NCI-H2107 treated with DMSO at 0.1 percent for 48 hours (cell line): ENCODE measurements at regions not wholly inside any gene's neighbourhood (a gene's known extent, or its start where the extent isn't known, plus 50 kb on each side); places are given as distances from the start of the nearest gene placed in this dataset.
"Not testable (repeated sequence)": the region's sequence is repeated elsewhere in the genome, so short reads cannot be mapped to it uniquely, and the experiment has no call there.

Experiments
- DNase-seq: peaks from one replicate; lab custom pipeline; 2025; ENCODE audit not compliant: unreplicated experiment; lab: John Stamatoyannopoulos, UW

DNA sequence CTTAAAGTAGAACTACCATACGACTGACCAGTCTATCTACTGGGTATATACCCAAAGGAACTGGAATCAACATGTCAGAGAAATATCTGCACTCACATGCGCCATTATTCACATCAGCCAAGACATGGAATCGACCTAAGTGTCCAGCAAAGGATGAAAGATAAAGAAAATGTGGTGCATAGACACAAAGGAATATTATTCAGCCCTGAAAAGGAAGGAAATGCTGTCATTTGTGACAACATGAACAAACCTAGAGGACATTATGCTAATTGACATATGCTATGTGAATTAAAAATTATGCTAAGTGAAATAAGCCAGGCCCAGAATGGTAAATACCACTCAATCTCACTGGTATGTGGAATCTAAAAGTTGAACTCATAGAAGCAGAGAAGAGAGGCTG is 123.7 kb downstream of the KLF6 start:
- no peak for DNase-seq

DNA sequence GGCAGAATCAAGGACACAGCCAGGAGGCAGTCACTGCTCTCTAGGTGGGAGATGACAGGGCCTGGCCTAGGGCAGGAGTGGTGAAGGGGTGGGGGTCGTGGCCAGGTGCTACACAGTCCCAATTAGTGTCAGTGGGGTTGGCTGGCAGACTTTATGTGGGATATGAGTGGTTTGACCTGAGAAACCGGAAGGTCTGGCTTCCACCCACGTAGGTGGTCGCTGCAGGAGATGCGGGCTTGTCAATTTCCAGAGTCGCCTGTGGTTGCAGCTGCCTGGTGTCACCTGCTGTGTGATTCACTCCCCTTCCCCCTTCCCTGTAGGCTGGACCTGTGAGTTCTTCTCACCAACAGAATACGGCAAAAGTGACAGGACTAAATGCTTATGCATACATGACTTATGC is 124.3 kb downstream of the KLF6 start:
- DNase-seq = no peak

DNA sequence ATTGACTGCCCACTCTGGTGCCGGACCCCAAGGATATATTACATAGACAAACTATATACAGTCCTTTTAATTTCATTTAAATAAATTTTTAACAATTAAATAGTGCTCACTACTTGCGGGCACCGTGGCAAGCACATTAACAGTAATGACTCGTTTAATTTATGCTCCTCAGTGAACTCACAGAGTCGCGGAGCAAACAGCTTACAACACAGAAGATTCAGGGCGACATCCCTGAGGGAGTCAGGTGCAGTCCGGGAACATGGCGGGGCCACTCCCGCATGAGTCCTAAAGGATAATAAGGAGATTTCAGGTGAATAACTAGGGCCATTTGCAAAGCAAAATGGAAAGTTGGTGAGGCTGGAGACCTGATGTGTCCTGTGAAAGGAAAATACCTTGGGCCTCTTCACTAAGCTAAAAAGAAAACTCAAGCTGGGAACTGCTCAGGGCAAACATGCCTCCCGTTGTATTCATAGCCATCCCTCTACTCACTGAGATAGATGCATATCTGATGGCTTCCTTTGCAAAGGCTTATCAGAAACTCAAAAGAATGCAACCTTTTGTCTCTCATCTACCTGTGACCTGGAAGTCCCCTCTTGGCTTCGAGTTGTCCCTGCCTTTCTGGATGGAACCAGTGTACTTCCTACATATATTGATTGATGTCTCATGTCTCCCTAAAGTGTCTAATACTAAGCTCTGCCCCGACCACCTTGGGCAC is 125.6 kb downstream of the KLF6 start:
- no peak for DNase-seq

DNA sequence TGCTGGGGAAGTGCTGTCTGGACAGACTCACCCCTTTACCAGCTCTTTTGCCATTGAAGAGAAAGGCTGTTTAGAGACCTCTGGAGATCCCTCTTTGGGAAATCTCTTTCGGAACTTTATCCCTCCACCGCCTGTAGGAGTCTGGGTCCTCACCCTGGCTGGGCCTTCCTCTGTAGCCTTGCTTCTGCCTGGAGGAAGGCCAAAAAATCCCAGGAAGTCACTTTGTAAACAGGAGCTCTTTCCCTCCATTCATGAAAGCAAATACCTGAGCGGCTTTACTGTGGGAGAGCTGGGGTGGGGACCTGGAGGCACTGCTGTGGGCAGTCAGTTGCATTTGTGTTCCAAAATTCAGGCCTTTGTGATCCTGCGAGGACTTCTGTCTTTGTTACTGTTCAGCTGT is 126.2 kb downstream of the KLF6 start:
- DNase-seq = no peak

DNA sequence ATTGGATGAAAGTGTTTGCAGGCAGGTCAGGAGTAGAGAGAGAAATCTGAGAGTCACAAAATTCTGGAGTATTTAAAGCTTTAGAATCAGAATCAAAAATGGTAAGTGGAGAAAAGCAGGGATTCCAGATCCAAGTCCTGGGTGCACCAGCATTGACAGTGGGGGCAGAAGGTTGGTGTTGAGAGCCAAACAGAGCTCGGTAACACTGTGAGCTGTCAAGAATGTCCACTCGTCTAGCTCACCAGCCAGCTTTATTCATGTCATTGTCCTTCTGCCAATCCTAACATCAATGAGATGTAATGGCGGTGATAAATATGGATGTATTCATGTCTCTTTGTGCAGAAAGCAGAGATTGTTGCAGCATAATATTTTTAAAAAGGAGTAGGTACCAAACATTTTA is 128.8 kb downstream of the KLF6 start:
- DNase-seq = no peak

DNA sequence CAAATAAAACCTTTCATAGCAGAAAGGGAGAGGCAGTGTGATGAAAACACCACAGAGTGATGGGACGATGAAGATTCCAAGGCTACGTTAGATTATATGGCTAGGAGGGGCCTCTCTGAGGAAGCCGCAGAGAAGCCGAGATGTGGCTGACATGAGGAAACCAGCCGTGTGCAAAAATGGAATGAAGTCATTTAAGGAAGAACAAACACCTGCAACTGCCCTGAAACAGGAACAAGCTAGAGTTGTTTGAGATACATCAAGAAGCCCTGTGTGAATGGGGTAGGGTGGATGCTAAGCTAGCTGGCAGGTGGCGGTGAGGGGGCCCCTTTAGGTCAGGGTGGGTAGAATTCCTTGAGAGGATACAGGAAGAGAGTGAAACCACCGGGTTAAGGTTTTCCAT is 129.5 kb downstream of the KLF6 start:
- no peak for DNase-seq

DNA sequence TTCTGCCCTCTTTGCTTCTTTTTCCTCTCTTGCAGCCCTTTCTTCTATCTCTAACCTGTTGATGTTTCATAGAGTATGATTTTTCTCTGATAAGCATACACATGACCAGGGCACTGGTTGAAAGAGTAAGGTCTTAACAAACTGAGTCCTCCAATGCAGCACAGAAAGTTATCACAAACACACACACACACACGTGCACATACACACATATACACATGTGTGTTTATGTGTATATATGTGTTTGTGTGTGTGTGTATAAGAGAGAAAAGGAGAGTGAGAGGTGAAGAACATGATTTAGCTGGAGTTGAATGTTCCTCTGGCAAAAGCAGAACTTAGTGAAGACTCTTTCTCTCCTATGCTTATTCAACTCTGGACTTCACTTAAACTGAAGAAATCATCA is 130.0 kb downstream of the KLF6 start:
- DNase-seq = no peak

DNA sequence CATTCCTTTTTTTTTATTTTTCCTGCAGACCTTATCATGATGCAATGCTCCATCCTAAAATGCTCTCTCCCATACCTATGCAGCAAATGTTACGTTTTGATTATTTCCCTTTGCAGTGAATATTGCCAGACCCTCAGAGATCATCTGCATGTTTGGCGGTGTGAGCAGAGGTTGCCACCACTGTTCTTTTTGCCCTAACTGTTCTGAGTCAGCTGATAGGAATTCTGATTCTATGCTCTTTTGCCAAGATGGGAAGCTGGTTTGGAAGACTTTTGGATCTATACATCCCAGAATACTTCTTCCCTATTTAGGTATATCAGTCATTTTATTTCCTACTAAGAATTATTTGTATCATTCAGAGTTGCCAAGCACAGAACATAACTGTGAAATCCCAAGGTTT is 130.5 kb downstream of the KLF6 start:
- no peak for DNase-seq

DNA sequence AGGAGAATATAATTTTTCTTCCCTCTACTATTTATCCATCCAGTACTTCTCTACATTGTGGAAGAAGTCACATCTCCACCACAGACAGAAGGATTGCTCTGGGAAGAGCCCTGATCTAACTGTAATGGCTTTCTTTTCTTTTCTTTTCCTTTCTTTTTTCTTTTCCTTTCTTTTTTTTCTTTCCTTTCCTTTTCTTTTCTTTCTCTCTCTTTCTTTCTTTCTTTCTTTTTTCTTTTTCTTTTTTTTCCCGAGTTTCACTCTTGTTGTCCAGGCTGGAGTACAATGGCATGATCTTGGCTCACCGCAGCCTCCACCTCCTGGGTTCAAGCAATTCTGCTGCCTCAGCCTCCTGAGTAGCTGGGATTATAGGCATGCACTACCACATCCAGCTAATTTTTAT is 131.7 kb downstream of the KLF6 start:
- DNase-seq = not testable (repeated sequence)

DNA sequence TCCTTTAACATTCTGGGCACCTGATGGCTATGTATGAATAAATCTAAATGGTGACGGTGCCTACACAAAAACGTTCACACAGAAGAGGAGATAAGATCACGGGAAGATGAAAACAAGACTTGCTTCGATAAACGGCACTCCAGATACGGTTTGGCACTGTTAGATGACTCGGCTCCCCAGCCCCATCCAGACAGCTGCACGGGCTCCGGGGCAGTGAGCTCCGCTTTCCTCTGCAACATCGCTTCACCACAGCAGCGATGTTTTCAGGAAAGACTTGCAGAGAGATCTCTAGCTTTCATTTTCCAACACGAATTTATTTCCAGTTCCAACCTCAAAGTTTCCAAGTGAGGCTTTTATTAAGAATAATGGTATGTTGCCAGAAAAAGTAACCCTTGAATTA is 132.1 kb downstream of the KLF6 start:
- DNase-seq = no peak

DNA sequence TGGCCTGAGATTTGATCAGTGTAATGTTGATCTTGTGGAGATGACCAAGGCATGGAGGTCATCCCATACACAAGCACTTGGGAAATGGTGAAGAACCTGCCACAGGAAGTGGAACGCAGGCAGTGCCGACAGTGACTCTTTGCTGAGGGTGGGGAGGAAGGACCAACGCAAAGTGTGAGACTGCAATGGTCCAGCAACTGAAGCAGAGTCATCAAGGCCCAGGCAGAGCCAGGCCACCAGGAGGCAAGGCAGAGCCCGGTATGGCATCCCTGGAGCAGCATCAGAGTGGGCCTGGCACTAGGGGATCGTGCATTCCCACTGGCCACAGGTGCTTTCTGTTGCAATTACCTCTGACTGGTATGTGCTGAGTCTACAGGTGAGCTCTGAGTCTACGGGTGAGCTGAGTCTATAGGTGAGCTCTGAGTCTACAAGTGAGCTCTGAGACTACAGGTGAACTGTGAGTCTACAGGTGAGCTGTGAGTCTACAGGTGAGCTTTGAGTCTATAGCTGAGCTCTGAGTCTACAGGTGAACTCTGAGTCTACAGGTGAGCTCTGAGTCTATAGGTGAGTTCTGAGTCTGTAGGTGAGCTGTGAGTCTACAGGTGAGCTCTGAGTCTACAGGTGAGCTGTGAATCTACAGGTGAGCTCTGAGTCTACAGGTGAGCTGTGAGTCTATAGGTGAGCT is 132.9 kb downstream of the KLF6 start:
- no peak for DNase-seq

DNA sequence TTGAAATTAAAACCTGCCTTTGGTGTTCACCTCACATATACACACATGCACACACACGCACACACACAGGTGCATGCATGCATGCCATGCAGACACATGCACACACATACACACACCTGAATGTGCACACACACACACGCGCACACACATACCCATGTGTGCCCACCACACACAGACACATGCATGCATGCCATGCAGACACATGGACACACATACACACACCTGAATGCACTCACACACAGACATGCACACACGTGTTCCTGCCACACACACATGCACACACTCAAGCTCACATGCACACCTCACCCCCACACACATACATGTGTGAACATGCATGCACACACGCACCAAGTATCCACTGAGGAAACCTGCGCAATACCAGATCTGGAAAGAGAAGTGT is 136.4 kb downstream of the KLF6 start:
- no peak for DNase-seq

DNA sequence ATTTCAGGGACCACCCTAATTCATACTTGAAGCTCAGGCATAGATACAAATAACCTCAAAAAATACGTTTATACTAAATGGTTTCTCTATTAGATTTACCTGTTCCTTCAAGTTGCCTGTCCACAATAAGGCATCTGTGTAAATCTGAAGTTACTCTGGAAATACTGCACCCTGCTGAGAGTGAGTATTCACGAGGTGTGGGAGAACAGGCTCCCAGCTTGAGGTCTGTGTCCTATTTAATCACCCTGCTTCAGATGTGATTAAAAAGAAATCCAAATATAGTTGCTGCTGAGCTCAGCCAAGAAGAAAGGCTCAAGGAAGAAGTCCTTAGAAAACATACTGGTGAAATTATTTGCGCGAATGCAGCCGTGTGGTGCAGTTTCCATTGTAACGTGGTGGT is 136.8 kb downstream of the KLF6 start:
- no peak for DNase-seq

DNA sequence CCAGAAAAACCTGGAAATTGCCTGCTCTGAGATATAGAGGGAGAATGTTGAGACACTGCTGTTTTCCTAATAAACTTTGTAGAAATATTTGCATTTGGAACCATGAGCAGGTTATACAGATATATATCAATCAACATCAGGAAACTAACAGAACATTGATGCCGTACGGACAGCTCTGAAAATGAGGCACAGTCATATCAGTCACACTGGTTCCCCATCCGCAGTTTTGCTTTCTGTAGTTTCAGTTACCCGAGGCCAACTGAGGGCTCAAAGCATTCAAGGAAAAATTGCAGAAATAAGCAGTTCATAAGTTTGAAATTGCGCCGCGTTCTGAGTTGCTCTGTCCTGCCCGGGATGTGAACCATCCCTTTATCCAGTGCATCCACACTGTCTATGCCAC is 137.9 kb downstream of the KLF6 start:
- no peak for DNase-seq

DNA sequence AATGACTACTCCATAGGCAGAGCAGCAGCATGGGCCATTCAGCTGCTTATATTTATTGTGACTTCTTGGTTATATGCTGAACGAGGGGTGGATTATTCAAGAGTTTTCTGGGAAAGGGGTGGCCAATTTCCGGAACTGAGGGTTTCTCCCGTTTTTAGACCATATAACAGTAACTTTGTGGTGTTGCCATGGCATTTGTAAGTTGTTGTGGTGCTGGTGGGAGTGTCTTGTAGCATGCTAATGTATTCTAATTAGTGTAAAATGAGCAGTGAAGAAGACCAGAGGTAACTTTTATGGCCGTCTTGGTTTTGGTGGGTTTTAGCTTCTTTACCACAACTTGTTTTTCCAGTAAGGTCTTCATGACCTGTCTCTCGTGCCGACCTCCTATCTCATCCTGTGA is 139.6 kb downstream of the KLF6 start:
- no peak for DNase-seq

DNA sequence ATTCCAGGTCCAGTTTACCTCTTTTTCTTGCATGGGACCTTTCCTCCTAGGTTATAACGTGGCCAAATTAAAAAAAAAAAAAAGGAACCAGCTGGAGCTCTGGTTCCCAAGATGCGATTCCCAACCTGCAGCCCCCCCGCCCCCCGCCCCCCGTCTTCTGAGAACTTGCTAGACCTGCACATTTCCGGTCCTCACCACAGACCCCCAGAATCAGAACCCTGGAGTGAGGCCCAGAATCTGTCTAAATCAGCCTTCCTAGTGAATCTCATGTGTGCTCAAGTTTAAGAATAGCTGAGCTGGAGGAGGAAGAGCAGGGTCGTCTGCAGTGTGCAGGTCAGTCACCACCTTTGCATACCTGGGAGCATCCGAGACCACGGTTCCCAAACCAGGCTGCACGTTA is 144.2 kb downstream of the KLF6 start:
- no peak for DNase-seq

DNA sequence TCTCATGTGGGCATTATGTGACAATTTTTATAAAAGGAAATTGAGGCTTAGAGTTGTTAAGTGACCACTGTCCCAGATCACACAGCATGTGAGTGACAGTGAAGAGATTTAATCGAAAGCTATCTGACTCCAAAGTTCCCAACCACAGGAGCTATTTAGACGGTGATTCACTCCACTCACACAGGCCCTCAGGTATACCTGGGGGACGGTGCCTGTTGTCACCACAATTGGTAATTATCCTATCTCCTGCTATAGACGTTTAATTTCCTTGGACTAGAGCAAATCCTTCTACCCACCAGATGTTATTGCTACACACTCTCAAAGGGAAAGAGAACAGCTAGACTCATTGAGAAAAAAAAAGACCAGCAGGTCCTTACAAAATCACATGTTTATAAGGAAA is 145.5 kb downstream of the KLF6 start:
- peak; percentile 7 for DNase-seq

DNA sequence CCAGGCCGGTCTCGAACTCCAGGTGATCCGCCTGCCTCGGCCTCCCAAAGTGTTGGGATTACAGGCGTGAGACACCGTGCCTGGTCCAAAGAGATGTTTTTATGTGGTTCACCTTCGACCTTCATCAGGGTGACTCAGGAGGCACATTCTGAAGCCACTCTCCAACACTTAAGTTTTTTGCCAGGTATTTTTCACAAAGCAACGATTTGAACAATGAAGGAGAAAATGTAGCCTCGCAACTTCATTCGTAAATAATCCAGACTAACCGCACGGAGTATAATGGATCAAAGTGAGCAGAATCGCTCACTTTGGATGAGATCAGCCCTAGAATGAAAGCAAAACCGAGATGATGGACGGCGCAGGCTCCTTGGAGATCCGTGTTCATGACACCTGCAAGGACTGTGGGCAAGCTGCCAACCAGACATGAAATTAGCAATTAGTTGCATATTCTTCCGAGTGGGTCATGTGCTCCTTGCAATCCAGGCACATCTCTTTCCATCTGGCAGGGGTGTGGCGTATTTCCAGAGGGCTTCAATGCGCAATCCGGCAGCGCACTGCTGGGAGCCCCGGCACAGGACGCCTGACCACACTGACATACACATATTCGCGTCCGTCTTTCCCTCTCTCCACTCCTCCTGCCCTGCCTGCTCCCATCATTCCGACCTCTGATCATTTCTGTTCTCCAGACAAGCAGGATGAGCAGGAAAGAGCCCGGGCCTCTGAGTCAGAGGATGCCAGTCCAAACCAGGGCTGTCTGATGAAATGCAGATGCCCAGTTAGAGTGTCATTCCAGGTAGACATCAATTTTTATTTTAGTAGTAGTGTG is 148.4 kb downstream of the KLF6 start:
- peak; percentile 26 for DNase-seq

DNA sequence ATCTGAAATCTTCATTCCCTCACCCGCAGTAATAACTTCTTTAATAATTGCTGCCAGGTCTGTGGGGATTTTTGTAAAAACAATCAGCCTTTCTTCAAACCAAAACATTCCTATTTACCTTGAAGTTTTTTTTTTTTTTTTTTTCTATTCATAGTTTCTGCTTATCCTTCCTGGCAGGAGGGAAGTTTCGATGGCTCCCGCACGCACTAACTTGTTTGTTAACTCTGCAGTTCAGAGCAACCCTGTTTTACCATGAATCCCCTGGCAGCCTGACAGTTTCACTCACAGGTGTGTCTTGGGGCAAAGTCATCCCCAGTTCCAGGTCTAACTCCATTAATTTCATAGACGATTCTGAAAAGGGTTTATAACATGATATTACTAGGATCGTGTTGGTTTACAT is 149.3 kb downstream of the KLF6 start:
- no peak for DNase-seq

DNA sequence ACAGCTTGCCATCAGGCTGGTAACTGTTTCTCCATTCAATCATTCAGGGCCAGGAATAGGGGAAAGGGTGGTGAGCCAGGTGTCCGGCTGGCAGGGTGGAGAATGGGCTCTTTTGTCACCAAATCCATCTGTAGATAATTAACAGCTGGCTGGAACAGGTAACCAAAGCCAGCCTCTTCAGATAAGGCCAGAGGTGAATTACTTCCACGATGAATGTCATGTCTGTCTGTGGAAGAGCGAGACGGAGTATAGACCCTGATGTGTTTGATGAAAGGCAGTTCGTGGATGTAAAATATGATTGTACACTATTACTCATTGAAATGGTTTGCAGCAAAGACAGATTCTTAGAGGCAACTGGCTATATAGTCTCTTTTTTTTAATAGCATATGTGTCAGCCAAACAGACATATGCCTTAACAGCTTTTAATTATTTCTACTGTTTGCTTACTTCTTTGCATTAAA is 149.8 kb downstream of the KLF6 start:
- DNase-seq = no peak

DNA sequence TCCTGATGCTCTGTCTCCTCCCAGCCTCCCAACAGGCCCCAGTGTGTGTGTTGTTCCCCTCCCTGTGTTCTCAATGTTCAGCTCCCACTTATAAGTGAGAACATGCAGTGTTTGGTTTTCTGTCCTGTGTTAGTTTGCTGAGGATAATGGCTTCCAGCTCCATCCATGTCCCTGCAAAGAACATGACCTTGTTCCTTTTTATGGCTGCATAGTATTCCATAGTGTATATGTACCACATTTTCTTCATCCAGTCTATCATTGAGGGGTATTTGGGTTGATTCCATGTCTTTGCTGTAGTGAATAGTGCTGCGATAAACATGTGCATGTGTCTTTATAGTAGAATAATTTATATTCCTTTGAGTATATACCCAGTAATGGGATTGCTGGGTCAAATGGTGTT is 150.4 kb downstream of the KLF6 start:
- DNase-seq = not testable (repeated sequence)

DNA sequence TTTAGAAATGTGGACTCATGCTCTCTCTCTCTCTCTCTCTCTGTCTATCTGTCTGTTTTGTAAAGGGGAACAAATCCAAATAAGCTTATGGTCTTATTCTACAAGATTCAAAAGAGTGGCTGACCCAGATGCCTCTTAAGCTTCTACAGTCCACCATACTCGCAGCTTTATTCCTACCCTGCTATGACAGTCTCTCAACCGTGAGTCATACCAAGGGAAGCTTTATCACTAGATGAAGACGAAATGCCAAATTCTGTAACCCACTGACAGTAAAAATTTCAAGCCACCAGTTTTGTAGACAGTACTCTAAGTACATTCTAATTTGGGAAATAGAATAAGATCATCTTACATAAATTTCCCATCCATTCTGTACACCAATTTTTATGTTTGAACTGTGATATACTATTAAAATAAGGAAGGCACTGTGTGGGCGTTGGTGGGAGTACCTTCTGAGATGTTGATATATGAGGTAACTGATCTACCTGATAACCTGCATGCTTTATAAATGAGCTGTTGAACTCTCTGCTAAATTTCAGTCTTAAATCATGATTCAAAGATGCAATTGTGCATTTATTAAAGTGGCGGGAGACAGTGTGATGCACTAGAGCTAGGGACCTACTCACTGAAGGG is 153.2 kb downstream of the KLF6 start:
- DNase-seq = no peak
